Neural cell (in vitro differentiated cells): ENCODE measurements at regions not wholly inside any gene's neighbourhood (a gene's known extent, or its start where the extent isn't known, plus 50 kb on each side); places are given as distances from the start of the nearest gene placed in this dataset.

Experiments
- H2AFZ ChIP-seq: fragments of 200-600, 300-800 bp; sonication (generic), shearing (Covaris generic); 2 replicates; pipeline ENCODE4 v1.6.0; 2014; ENCODE audit warnings: low read depth, mild to moderate bottlenecking, antibody characterized with exemption, low read length, moderate library complexity
- H3F3A ChIP-seq: fragments of 200-600 bp; shearing (Covaris generic); 2 replicates; pipeline ENCODE4 v1.6.1; 2016; ENCODE audit warnings: mild to moderate bottlenecking, moderate library complexity, mixed read lengths, antibody characterized with exemption, low read length; ENCODE audit not compliant: insufficient read depth, poor library complexity, severe bottlenecking
- H3K27ac ChIP-seq: fragments of 200-600, 300-800 bp; sonication (generic), shearing (Covaris generic); 2 replicates; pipeline ENCODE4 v1.5.1; 2014; ENCODE audit warnings: mild to moderate bottlenecking, low read length, moderate library complexity
- H3K27me3 ChIP-seq: fragments of 300-800, 200-600 bp; sonication (generic), shearing (Covaris generic); 2 replicates; pipeline ENCODE4 v1.6.0; 2014; ENCODE audit warnings: mild to moderate bottlenecking, low read depth, low read length, moderate library complexity; ENCODE audit not compliant: insufficient read depth
- H3K36me3 ChIP-seq: fragments of 300-800, 200-600 bp; sonication (generic), shearing (Covaris generic); 2 replicates; pipeline ENCODE4 v1.5.1; 2014; ENCODE audit warnings: mild to moderate bottlenecking, antibody characterized with exemption, low read length, moderate library complexity; ENCODE audit not compliant: insufficient read depth
- H3K4me2 ChIP-seq: fragments of 300-800, 200-600 bp; sonication (generic), shearing (Covaris generic); 2 replicates; pipeline ENCODE4 v1.6.0; 2014; ENCODE audit warnings: mild to moderate bottlenecking, low read length
- H3K4me3 ChIP-seq: fragments of 300-800, 200-600 bp; sonication (generic), shearing (Covaris generic); 2 replicates; pipeline ENCODE4 v1.5.1; 2014; ENCODE audit warnings: mild to moderate bottlenecking, low read length, moderate library complexity
- H3K79me2 ChIP-seq: fragments of 200-600 bp; shearing (Covaris generic); replicated peaks from 2 replicates; pipeline ENCODE4 v1.6.0; 2014; ENCODE audit warnings: mild to moderate bottlenecking, low read length, moderate library complexity; ENCODE audit not compliant: insufficient read depth
- H3K9ac ChIP-seq: fragments of 300-800, 200-600 bp; sonication (generic), shearing (Covaris generic); 2 replicates; pipeline ENCODE4 v1.6.1; 2016; ENCODE audit warnings: mild to moderate bottlenecking, low read length, mixed read lengths
- H3K9me2 ChIP-seq: fragments of 200-600 bp; shearing (Covaris generic); 2 replicates; pipeline ENCODE4 v1.6.1; 2016; ENCODE audit warnings: mild to moderate bottlenecking, low read length, mixed read lengths; ENCODE audit not compliant: insufficient read depth
- H3K9me3 ChIP-seq: fragments of 200-600, 300-800 bp; sonication (generic), shearing (Covaris generic); 2 replicates; pipeline ENCODE4 v1.6.1; 2016; ENCODE audit warnings: mild to moderate bottlenecking, mixed run types, low read length, moderate library complexity, mixed read lengths
- H4K20me1 ChIP-seq: fragments of 200-600 bp; shearing (Covaris generic); 2 replicates; pipeline ENCODE4 v1.6.1; 2016; ENCODE audit warnings: mild to moderate bottlenecking, mixed run types; ENCODE audit not compliant: insufficient read depth
- EP300 ChIP-seq: fragments of 450-650 bp; conservative IDR thresholded peaks from 2 replicates; pipeline ENCODE4 v1.6.1; 2014; ENCODE audit warnings: antibody characterized with exemption, mild to moderate bottlenecking, moderate library complexity; ENCODE audit not compliant: poor library complexity, severe bottlenecking
- EZH2 ChIP-seq: fragments of 200-600, 300-800 bp; shearing (Covaris generic), sonication (generic); IDR thresholded peaks from 2 replicates; pipeline ENCODE4 v1.6.1; 2014; ENCODE audit warnings: antibody characterized with exemption, low read length, borderline replicate concordance, mild to moderate bottlenecking; ENCODE audit not compliant: insufficient read depth, poor library complexity, severe bottlenecking
- MXI1 ChIP-seq: fragments of 450-650 bp; conservative IDR thresholded peaks from 2 replicates; pipeline ENCODE4 v1.6.1; 2014; ENCODE audit warnings: antibody characterized with exemption, mild to moderate bottlenecking; ENCODE audit not compliant: poor library complexity, severe bottlenecking
- POLR2AphosphoS5 ChIP-seq: IDR thresholded peaks from 2 replicates; pipeline ENCODE4 v1.6.1; 2012
- RAD21 ChIP-seq: fragments of 450-650 bp; conservative IDR thresholded peaks from 2 replicates; pipeline ENCODE4 v1.6.1; 2014; ENCODE audit warnings: antibody characterized with exemption, mild to moderate bottlenecking, moderate library complexity
- SMC3 ChIP-seq: fragments of 450-650 bp; conservative IDR thresholded peaks from 2 replicates; pipeline ENCODE4 v1.6.1; 2014; ENCODE audit warnings: antibody characterized with exemption, mild to moderate bottlenecking, moderate library complexity; ENCODE audit not compliant: poor library complexity
- TAF1 ChIP-seq: IDR thresholded peaks from 2 replicates; pipeline ENCODE4 v1.6.1; 2012; ENCODE audit warnings: low read depth
- TF ChIP-seq, protein P1 (sequence below): fragments of 450-650 bp; IDR thresholded peaks from 2 replicates; pipeline ENCODE4 v1.5.1; 2014; ENCODE audit warnings: antibody characterized with exemption, mild to moderate bottlenecking, moderate library complexity; ENCODE audit not compliant: poor library complexity, severe bottlenecking
- TF ChIP-seq, protein P2 (sequence below): IDR thresholded peaks from 2 replicates; pipeline ENCODE4 v1.6.1; 2012; ENCODE audit warnings: borderline replicate concordance

DNA sequence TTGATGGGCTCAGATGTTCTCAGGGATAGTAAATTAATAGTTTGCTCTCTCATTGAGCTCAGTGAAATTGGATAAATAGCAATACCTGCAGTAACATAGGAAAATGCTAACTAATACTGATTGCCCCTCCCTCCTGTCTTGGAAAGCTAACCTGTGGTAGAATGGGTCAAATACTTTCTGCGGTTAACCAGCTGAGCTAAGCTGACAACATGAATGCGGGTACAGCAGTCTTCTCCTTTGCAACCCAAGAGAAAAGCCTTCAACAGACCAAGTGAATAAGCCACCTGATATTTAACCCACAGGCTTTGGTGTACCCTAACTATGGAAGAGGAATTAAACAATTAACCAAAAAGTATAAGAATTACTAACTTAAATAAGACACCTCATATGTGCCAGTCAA, 408.3 kb upstream of the MAF start:
- Histone ChIP-seq H3K27ac (no peak overlapping the region), H3F3A (no peaks in the 10 kb centered on the region), H3K9ac (no peak overlapping the region), H3K4me3 (no peak overlapping the region), H3K36me3 (no peaks in the 10 kb centered on the region), H3K9me3 (no peaks in the 10 kb centered on the region), H3K4me2 (no peak overlapping the region), H2AFZ (no peak overlapping the region), H3K27me3 (no peaks in the 10 kb centered on the region), H4K20me1 (no peaks in the 10 kb centered on the region), H3K9me2 (no peaks in the 10 kb centered on the region), H3K79me2 (no peaks in the 10 kb centered on the region)
- TF ChIP-seq POLR2AphosphoS5 (no peak), TAF1 (no peak)
- TF ChIP-seq, protein P1, sequence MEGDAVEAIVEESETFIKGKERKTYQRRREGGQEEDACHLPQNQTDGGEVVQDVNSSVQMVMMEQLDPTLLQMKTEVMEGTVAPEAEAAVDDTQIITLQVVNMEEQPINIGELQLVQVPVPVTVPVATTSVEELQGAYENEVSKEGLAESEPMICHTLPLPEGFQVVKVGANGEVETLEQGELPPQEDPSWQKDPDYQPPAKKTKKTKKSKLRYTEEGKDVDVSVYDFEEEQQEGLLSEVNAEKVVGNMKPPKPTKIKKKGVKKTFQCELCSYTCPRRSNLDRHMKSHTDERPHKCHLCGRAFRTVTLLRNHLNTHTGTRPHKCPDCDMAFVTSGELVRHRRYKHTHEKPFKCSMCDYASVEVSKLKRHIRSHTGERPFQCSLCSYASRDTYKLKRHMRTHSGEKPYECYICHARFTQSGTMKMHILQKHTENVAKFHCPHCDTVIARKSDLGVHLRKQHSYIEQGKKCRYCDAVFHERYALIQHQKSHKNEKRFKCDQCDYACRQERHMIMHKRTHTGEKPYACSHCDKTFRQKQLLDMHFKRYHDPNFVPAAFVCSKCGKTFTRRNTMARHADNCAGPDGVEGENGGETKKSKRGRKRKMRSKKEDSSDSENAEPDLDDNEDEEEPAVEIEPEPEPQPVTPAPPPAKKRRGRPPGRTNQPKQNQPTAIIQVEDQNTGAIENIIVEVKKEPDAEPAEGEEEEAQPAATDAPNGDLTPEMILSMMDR: no peak

DNA sequence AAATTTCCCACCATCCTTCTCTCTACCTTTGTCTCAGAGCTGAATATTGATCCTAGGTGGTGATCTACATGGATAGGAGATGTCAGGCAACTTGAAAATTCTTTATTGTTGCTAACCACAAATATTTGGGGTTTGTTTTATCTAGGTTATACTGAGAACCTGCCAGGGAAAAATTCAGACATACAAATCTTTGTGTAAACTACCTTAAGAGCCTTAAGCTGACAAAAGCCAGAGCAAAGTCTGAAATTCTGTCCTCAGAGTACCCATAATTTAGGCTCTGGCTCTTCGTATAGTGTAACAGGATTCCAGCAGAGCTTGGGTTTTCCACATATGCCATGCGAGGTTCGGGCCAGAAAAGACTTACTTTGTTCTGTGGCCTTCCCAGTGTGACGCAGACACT, 406.7 kb upstream of the MAF start:
- Histone ChIP-seq H3K9me3 (no peaks in the 10 kb centered on the region), H3K27ac (no peak overlapping the region), H3K9ac (no peak overlapping the region), H3K36me3 (no peaks in the 10 kb centered on the region), H2AFZ (no peak overlapping the region), H3F3A (no peaks in the 10 kb centered on the region), H3K4me2 (no peak overlapping the region), H3K4me3 (no peak overlapping the region), H3K79me2 (no peaks in the 10 kb centered on the region), H4K20me1 (no peaks in the 10 kb centered on the region), H3K27me3 (no peaks in the 10 kb centered on the region), H3K9me2 (no peaks in the 10 kb centered on the region)
- TF ChIP-seq EZH2: no peak
- no peak for TF ChIP-seq EP300
- TF ChIP-seq MXI1: no peak
- TF ChIP-seq SMC3: no peak
- TF ChIP-seq POLR2AphosphoS5: no peak
- TF ChIP-seq, protein P2, sequence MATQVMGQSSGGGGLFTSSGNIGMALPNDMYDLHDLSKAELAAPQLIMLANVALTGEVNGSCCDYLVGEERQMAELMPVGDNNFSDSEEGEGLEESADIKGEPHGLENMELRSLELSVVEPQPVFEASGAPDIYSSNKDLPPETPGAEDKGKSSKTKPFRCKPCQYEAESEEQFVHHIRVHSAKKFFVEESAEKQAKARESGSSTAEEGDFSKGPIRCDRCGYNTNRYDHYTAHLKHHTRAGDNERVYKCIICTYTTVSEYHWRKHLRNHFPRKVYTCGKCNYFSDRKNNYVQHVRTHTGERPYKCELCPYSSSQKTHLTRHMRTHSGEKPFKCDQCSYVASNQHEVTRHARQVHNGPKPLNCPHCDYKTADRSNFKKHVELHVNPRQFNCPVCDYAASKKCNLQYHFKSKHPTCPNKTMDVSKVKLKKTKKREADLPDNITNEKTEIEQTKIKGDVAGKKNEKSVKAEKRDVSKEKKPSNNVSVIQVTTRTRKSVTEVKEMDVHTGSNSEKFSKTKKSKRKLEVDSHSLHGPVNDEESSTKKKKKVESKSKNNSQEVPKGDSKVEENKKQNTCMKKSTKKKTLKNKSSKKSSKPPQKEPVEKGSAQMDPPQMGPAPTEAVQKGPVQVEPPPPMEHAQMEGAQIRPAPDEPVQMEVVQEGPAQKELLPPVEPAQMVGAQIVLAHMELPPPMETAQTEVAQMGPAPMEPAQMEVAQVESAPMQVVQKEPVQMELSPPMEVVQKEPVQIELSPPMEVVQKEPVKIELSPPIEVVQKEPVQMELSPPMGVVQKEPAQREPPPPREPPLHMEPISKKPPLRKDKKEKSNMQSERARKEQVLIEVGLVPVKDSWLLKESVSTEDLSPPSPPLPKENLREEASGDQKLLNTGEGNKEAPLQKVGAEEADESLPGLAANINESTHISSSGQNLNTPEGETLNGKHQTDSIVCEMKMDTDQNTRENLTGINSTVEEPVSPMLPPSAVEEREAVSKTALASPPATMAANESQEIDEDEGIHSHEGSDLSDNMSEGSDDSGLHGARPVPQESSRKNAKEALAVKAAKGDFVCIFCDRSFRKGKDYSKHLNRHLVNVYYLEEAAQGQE: no peak
- no peak for TF ChIP-seq RAD21
- TF ChIP-seq, protein P1: no peak
- TF ChIP-seq TAF1: no peak
